Caco-2 (cell line): ENCODE measurements at regions not wholly inside any gene's neighbourhood (a gene's known extent, or its start where the extent isn't known, plus 50 kb on each side); places are given as distances from the start of the nearest gene placed in this dataset.

Source experiments
- BruUV-seq: library from RNA; stranded (reverse); fragments of 400-500 nt; replicated peaks from 2 replicates; lab custom pipeline; 2021; lab: Mats Ljungman, UMichigan
- CTCF ChIA-PET: fragments of 300-600 bp; sonication (Branson Sonifier 250); formaldehyde crosslinking; loops from one replicate; lab custom pipeline; 2022; ENCODE audit warnings: antibody characterized with exemption; lab: Charles Lee
- POLR2A ChIA-PET: fragments of 300-600 bp; sonication (Branson Sonifier 250); formaldehyde crosslinking; loops from one replicate; lab custom pipeline; 2022; ENCODE audit warnings: antibody characterized with exemption; lab: Charles Lee
- DNase-seq, 2 experiments: peaks; one replicate each; pipeline versions ENCODE4 v3.0.0 to v3.0.0-alpha.2; 2020 to 2022
- H3K27me3 ChIP-seq: replicated peaks from 2 replicates; pipeline ENCODE4 v1.6.0; 2011; ENCODE audit warnings: low read length; ENCODE audit not compliant: control insufficient read depth, insufficient read depth
- H3K36me3 ChIP-seq: 2 replicates; pipeline ENCODE4 v1.5.1; 2011; ENCODE audit warnings: low read length; ENCODE audit not compliant: control insufficient read depth, insufficient read depth
- H3K4me1 ChIP-seq: fragments of 250-450 bp; sonication (Bioruptor Pico); 2 replicates; pipeline ENCODE4 v1.5.1; 2020; ENCODE audit warnings: mild to moderate bottlenecking
- H3K4me3 ChIP-seq: 2 replicates; pipeline ENCODE4 v1.5.1; 2011; ENCODE audit warnings: low read depth, mild to moderate bottlenecking, control low read depth, low read length
- H3K9me3 ChIP-seq: fragments of 250-450 bp; sonication (Bioruptor Pico); 2 replicates; pipeline ENCODE4 v1.5.1; 2020; ENCODE audit warnings: mild to moderate bottlenecking, moderate library complexity
- H3K27ac Mint-ChIP-seq: one replicate; pipeline ENCODE4 v1.8.0; 2022; ENCODE audit warnings: mixed read lengths; ENCODE audit not compliant: unreplicated experiment
- H3K27me3 Mint-ChIP-seq: one replicate; pipeline ENCODE4 v1.8.0; 2022; ENCODE audit warnings: mixed read lengths; ENCODE audit not compliant: insufficient read depth, unreplicated experiment
- H3K36me3 Mint-ChIP-seq: one replicate; pipeline ENCODE4 v1.8.0; 2022; ENCODE audit warnings: mild to moderate bottlenecking, mixed read lengths; ENCODE audit not compliant: insufficient read depth, unreplicated experiment
- H3K4me1 Mint-ChIP-seq: one replicate; pipeline ENCODE4 v1.8.0; 2022; ENCODE audit warnings: low read depth, mixed read lengths; ENCODE audit not compliant: unreplicated experiment
- H3K4me3 Mint-ChIP-seq: one replicate; pipeline ENCODE4 v1.8.0; 2022; ENCODE audit warnings: mild to moderate bottlenecking, moderate library complexity, mixed read lengths; ENCODE audit not compliant: unreplicated experiment
- H3K9me3 Mint-ChIP-seq: one replicate; pipeline ENCODE4 v1.8.0; 2022; ENCODE audit warnings: mixed read lengths; ENCODE audit not compliant: unreplicated experiment
- intact Hi-C: fragments of 100-400 bp; cut with micrococcal nuclease; formaldehyde crosslinking; loops from one replicate; pipeline ENCODE4 v1.10.0; 2022; ENCODE audit not compliant: unreplicated experiment
- TF ChIP-seq, protein P1 (sequence below), 2 experiments: fragments of 200-600 bp in 1 of 2; IDR thresholded peaks; 1 replicate in 1 of 2; 2 replicates in 1 of 2; pipeline versions ENCODE4 v1.5.1 to v1.8.0; 2011 to 2022; ENCODE audit warnings: antibody characterized with exemption in 1 of 2, control low read depth in 1 of 2, inconsistent platforms in 1 of 2, low read depth in 1 of 2, low read length in 1 of 2, mild to moderate bottlenecking in 1 of 2, moderate library complexity in 1 of 2; ENCODE audit not compliant: insufficient read depth in 1 of 2, severe bottlenecking in 1 of 2, unreplicated experiment in 1 of 2

GRCh38 chr10:111558211-111558610, 481.4 kb downstream of the ADRA2A start:
- Histone ChIP-seq H3K27me3 (no peaks in the 10 kb centered on the region), H3K4me3 (no peak overlapping the region), H3K9me3 (no peaks in the 10 kb centered on the region), H3K36me3 (no peaks in the 10 kb centered on the region), H3K4me1 (peaks cover 15% of the 10 kb centered on the region; the same call in 1 of the 2 replicates)
- intact Hi-C loops = no loop called here
- Mint-ChIP-seq H3K36me3 (no peaks in the 10 kb centered on the region), H3K9me3 (no peaks in the 10 kb centered on the region), H3K4me1 (no peaks in the 10 kb centered on the region), H3K27me3 (no peaks in the 10 kb centered on the region), H3K27ac (no peak overlapping the region), H3K4me3 (no peak overlapping the region)
- POLR2A ChIA-PET = no interaction called here
- no TSS peak for BruUV-seq
- TF ChIP-seq, protein P1, sequence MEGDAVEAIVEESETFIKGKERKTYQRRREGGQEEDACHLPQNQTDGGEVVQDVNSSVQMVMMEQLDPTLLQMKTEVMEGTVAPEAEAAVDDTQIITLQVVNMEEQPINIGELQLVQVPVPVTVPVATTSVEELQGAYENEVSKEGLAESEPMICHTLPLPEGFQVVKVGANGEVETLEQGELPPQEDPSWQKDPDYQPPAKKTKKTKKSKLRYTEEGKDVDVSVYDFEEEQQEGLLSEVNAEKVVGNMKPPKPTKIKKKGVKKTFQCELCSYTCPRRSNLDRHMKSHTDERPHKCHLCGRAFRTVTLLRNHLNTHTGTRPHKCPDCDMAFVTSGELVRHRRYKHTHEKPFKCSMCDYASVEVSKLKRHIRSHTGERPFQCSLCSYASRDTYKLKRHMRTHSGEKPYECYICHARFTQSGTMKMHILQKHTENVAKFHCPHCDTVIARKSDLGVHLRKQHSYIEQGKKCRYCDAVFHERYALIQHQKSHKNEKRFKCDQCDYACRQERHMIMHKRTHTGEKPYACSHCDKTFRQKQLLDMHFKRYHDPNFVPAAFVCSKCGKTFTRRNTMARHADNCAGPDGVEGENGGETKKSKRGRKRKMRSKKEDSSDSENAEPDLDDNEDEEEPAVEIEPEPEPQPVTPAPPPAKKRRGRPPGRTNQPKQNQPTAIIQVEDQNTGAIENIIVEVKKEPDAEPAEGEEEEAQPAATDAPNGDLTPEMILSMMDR (IDR thresholded peaks at IDR 0.05; ENCODE audit: insufficient read depth in 1 of 2, low read depth in 1 of 2, low read length in 1 of 2, severe bottlenecking in 1 of 2, unreplicated experiment in 1 of 2) = no peak
- CTCF ChIA-PET = no interaction called here
- no peak for DNase-seq

GRCh38 chr10:111560027-111560426, 483.2 kb downstream of the ADRA2A start:
- H3K9me3 Mint-ChIP-seq = no peaks in the 10 kb centered on the region
- no TSS peak for BruUV-seq
- intact Hi-C loops = no loop called here
- no peak overlapping the region for H3K4me3 Mint-ChIP-seq
- no peak overlapping the region for H3K27ac Mint-ChIP-seq
- H3K36me3 Mint-ChIP-seq = no peaks in the 10 kb centered on the region
- no peak overlapping the region for H3K4me3 ChIP-seq
- DNase-seq = no peak
- H3K9me3 ChIP-seq = no peaks in the 10 kb centered on the region
- TF ChIP-seq, protein P1 (IDR thresholded peaks at IDR 0.05; ENCODE audit: insufficient read depth in 1 of 2, low read depth in 1 of 2, low read length in 1 of 2, severe bottlenecking in 1 of 2, unreplicated experiment in 1 of 2) = no peak
- H3K27me3 ChIP-seq = no peaks in the 10 kb centered on the region
- H3K4me1 Mint-ChIP-seq = no peaks in the 10 kb centered on the region
- POLR2A ChIA-PET = no interaction called here
- H3K4me1 ChIP-seq = peaks cover 15% of the 10 kb centered on the region; the same call in 1 of the 2 replicates
- no peaks in the 10 kb centered on the region for H3K36me3 ChIP-seq
- H3K27me3 Mint-ChIP-seq = peaks cover 4% of the 10 kb centered on the region
- CTCF ChIA-PET = no interaction called here

DNA sequence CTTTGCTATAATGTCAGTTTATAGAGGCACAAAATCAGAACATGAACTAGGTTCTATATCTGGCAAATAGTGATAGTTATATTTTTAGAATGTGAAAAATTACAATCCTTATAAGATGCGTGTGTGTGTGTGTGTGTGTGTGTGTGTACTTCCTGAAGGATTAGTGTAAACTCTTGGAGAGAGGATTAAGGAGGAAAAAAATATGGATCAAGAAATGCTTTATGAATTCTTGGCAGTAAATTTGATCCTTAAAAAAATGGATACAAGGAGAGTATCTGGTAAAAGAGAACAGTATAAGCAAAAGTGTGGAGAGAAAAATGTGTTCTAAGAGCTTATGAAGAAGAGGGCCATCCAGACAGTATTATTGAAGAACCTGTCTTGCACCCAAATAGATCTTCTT, 484.3 kb downstream of the ADRA2A start:
- H3K27ac Mint-ChIP-seq = no peak overlapping the region
- DNase-seq = no peak
- Histone ChIP-seq H3K27me3 (no peaks in the 10 kb centered on the region; the same call in 1 of the 2 replicates), H3K4me3 (no peak overlapping the region), H3K9me3 (no peaks in the 10 kb centered on the region), H3K36me3 (no peaks in the 10 kb centered on the region), H3K4me1 (peaks cover 14% of the 10 kb centered on the region; the same call in 1 of the 2 replicates)
- CTCF ChIA-PET = no interaction called here
- no peak overlapping the region for H3K4me3 Mint-ChIP-seq
- no TSS peak for BruUV-seq
- TF ChIP-seq, protein P1 (IDR thresholded peaks at IDR 0.05; ENCODE audit: insufficient read depth in 1 of 2, low read depth in 1 of 2, low read length in 1 of 2, severe bottlenecking in 1 of 2, unreplicated experiment in 1 of 2) = no peak
- POLR2A ChIA-PET = no interaction called here
- peaks cover 4% of the 10 kb centered on the region for H3K27me3 Mint-ChIP-seq
- no peaks in the 10 kb centered on the region for H3K4me1 Mint-ChIP-seq
- no peaks in the 10 kb centered on the region for H3K36me3 Mint-ChIP-seq
- H3K9me3 Mint-ChIP-seq = no peaks in the 10 kb centered on the region
- intact Hi-C loops = no loop called here
